ENCODE measurements at regions not wholly inside any gene's neighbourhood (a gene's known extent, or its start where the extent isn't known, plus 50 kb on each side); places are given as distances from the start of the nearest gene placed in this dataset.
"Not testable (repeated sequence)": the region's sequence is repeated elsewhere in the genome, so short reads cannot be mapped to it uniquely, and the experiment has no call there.

DNA sequence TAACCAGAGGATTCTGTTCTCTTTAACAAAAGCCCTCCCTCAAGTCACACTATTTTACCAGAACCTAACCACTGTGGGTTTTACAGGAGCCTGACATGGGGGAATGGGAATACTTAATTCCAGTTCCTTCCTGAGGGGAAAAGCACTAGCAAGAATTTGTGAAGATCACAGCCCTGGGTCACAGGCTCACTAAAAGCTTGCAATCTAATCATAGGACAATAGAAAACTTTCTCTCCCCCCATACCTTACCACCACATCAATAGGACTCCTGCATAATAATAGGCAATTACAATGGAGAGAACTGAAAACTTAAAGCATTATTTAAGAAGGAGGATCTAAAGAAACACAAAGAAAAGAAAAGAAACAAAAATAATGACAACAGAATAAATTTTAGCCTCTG is 225.8 kb upstream of the ZNF804A start:
- intact Hi-C loops (cut with DNase I, micrococcal nuclease) = no loop called here
- Mint-ChIP-seq H3K4me3 (no peak overlapping the region), H3K9me3 (peaks cover 2% of the 10 kb centered on the region), H3K4me1 (ENCODE audit: low read depth) (no peaks in the 10 kb centered on the region), H3K27ac (no peak overlapping the region), H3K27me3 (no peaks in the 10 kb centered on the region), H3K36me3 (ENCODE audit: low read depth) (no peaks in the 10 kb centered on the region)
- H3K9me3 ChIP-seq (ENCODE audit: control insufficient read depth in 1 of 2, insufficient read depth in 1 of 2, low read length in 2 of 2) = no peaks in the 10 kb centered on the region
- ChIA-PET POLR2A (no interaction called here), CTCF (no interaction called here)
- no peaks in the 10 kb centered on the region for H3K27me3 ChIP-seq (ENCODE audit: control insufficient read depth in 1 of 2, insufficient read depth in 2 of 2, low read length in 2 of 2)
- H3K4me3 ChIP-seq (ENCODE audit: low read length) = no peak overlapping the region
- ATAC-seq (ENCODE audit: poor library complexity) (no peak), DNase-seq (no peak)
- no peak for TF ChIP-seq CTCF (IDR thresholded peaks at IDR 0.05)
- H3K27ac ChIP-seq (ENCODE audit: low read depth in 1 of 2, low read length in 2 of 2) = no peak overlapping the region
- H3K4me1 ChIP-seq (ENCODE audit: insufficient read depth, low read length) = no peaks in the 10 kb centered on the region
- H3K36me3 ChIP-seq (ENCODE audit: insufficient read depth, low read length) = no peaks in the 10 kb centered on the region

DNA sequence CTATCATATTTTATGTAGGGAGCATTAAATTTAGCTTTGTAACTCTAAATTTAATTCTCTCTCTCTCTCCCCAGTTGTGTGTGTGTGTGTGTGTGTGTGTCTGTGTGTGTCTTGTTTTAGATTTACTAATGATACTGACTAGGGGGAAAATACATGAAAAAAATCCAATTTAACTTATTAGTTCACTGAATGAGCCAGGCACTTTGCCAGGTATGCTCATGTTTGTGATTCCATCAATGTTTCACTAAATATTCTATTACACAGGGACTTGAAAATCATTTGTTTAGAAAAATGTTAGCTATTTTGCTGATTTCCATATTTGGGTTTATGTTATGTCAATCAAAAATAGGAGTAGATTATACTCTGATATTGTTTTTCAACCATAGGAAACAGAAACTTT is 203.7 kb upstream of the ZNF804A start:
- no peaks in the 10 kb centered on the region for H3K27me3 Mint-ChIP-seq
- intact Hi-C loops (cut with DNase I, micrococcal nuclease) = no loop called here

GRCh38 chr2:184402381-184402780 is 195.9 kb upstream of the ZNF804A start:
- Mint-ChIP-seq H3K4me3 (no peak overlapping the region), H3K9me3 (peaks cover 3% of the 10 kb centered on the region), H3K4me1 (ENCODE audit: low read depth) (no peaks in the 10 kb centered on the region), H3K27me3 (no peaks in the 10 kb centered on the region), H3K36me3 (ENCODE audit: low read depth) (no peaks in the 10 kb centered on the region), H3K27ac (no peak overlapping the region)
- Histone ChIP-seq H3K36me3 (ENCODE audit: insufficient read depth, low read length) (no peaks in the 10 kb centered on the region), H3K27ac (ENCODE audit: low read depth in 1 of 2, low read length in 2 of 2) (no peak overlapping the region), H3K27me3 (ENCODE audit: control insufficient read depth in 1 of 2, insufficient read depth in 2 of 2, low read length in 2 of 2) (no peaks in the 10 kb centered on the region), H3K4me3 (ENCODE audit: low read length) (no peak overlapping the region), H3K4me1 (ENCODE audit: insufficient read depth, low read length) (no peaks in the 10 kb centered on the region), H3K9me3 (ENCODE audit: control insufficient read depth in 1 of 2, insufficient read depth in 1 of 2, low read length in 2 of 2) (peaks cover 0 to 7% of the 10 kb centered on the region in 2 experiments)
- POLR2A ChIA-PET = no interaction called here
- TF ChIP-seq CTCF (IDR thresholded peaks at IDR 0.05) = no peak
- DNase-seq (no peak), ATAC-seq (ENCODE audit: poor library complexity) (no peak)
- intact Hi-C loops (cut with DNase I, micrococcal nuclease) = no loop called here
- CTCF ChIA-PET = interaction anchor here (1.5 kb wide), 1 partner anchor 63 kb away, joined by 3 read pairs; no protein-coding TSS in a partner anchor

More for the DNA sequence above, 203.7 kb upstream of the ZNF804A start:
- ATAC-seq (ENCODE audit: poor library complexity) (no peak), DNase-seq (no peak)
- Histone ChIP-seq H3K4me3 (ENCODE audit: low read length) (no peak overlapping the region), H3K27ac (ENCODE audit: low read depth in 1 of 2, low read length in 2 of 2) (no peak overlapping the region), H3K36me3 (ENCODE audit: insufficient read depth, low read length) (no peaks in the 10 kb centered on the region), H3K27me3 (ENCODE audit: control insufficient read depth in 1 of 2, insufficient read depth in 2 of 2, low read length in 2 of 2) (no peaks in the 10 kb centered on the region), H3K9me3 (ENCODE audit: control insufficient read depth in 1 of 2, insufficient read depth in 1 of 2, low read length in 2 of 2) (no peaks in the 10 kb centered on the region), H3K4me1 (ENCODE audit: insufficient read depth, low read length) (no peaks in the 10 kb centered on the region)
- Mint-ChIP-seq H3K27ac (no peak overlapping the region), H3K4me1 (ENCODE audit: low read depth) (no peaks in the 10 kb centered on the region), H3K36me3 (ENCODE audit: low read depth) (no peaks in the 10 kb centered on the region), H3K9me3 (peaks cover 8% of the 10 kb centered on the region), H3K4me3 (no peak overlapping the region)
- TF ChIP-seq CTCF (IDR thresholded peaks at IDR 0.05) = no peak
- CTCF ChIA-PET = no interaction called here
- POLR2A ChIA-PET = no interaction called here

DNA sequence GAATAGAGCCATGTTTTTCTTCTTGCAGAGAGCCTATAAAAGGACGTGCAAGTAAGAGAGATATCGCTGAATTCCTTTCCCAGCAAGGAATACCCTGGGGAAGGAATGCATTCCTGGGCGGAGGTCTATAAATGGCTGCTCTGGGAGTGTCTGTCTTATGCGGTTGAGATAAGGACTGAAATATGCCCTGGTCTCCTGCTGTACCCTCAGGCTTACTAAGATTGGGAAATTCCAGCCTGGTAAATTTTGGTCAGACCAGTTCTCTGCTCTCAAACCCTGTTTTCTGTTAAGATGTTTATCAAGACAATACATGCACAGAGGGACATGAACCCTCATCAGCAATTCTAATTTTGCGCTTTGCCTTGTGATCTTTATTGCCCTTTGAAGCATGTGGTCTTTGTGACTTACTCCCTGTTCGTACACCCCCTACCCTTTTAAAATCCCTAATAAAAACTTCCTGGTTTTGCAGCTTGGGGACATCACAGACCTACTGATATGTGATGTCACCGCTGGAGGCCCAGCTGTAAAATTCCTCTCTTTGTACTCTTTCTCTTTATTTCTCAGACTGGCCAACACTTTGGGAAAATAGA is 191.2 kb upstream of the ZNF804A start:
- ATAC-seq (ENCODE audit: poor library complexity); POLR2A ChIA-PET; H3K4me1 ChIP-seq (ENCODE audit: insufficient read depth, low read length); DNase-seq; H3K9me3 Mint-ChIP-seq; H3K27ac ChIP-seq (ENCODE audit: low read depth in 1 of 2, low read length in 2 of 2); H3K9me3 ChIP-seq (ENCODE audit: control insufficient read depth in 1 of 2, insufficient read depth in 1 of 2, low read length in 2 of 2); H3K27me3 ChIP-seq (ENCODE audit: control insufficient read depth in 1 of 2, insufficient read depth in 2 of 2, low read length in 2 of 2); H3K27ac Mint-ChIP-seq; H3K4me3 Mint-ChIP-seq; H3K27me3 Mint-ChIP-seq; H3K36me3 Mint-ChIP-seq (ENCODE audit: low read depth); H3K4me1 Mint-ChIP-seq (ENCODE audit: low read depth); CTCF ChIA-PET; H3K4me3 ChIP-seq (ENCODE audit: low read length); intact Hi-C loops (cut with DNase I, micrococcal nuclease); H3K36me3 ChIP-seq (ENCODE audit: insufficient read depth, low read length): not testable (repeated sequence)
